ENCODE measurements at regions not wholly inside any gene's neighbourhood (a gene's known extent, or its start where the extent isn't known, plus 50 kb on each side); places are given as distances from the start of the nearest gene placed in this dataset.

DNA sequence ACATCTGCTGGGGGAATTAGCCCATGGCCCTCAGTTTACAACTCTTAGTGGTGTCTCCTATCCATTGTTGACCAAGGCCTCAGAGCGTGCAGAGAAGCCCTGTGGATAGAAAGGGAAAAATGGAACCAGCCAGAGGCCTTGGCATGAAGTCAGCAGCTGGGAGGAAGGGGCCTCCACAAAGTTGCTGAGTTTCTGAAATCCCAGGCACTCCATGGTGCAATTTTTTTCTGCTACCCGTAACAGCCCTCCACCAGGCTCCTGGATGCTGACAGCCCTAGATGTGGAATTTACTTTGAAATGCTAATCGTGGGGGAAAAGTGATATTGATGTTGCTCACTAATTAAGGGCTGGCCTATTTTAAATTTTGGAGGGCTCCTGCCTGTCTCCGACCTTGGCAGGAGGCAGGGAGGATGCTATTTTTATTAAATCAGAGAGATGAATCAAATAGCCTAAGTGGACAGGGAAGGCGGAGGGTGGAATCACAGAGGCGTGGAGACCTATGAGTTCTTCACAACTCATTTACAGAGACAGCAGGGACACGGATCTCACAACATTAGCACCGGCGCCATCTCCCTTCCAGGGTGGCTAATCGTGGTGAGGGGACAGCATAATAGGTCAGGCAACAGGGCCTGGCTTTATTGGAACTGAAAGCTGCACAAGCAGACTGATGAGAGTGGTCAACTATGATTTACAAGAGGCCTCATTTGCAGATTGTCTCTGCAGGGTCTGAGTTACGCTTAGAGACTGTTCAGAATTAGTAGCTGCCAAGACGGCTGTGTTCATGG is 99.8 kb upstream of the WSCD2 start:
- in situ Hi-C loops (cut with MboI; ENCODE audit: low pct_unique_long_range_greater_than_20kb, low sequenced_read_pairs, unreplicated experiment), result no loop called here
- TF ChIP-seq, protein P1, sequence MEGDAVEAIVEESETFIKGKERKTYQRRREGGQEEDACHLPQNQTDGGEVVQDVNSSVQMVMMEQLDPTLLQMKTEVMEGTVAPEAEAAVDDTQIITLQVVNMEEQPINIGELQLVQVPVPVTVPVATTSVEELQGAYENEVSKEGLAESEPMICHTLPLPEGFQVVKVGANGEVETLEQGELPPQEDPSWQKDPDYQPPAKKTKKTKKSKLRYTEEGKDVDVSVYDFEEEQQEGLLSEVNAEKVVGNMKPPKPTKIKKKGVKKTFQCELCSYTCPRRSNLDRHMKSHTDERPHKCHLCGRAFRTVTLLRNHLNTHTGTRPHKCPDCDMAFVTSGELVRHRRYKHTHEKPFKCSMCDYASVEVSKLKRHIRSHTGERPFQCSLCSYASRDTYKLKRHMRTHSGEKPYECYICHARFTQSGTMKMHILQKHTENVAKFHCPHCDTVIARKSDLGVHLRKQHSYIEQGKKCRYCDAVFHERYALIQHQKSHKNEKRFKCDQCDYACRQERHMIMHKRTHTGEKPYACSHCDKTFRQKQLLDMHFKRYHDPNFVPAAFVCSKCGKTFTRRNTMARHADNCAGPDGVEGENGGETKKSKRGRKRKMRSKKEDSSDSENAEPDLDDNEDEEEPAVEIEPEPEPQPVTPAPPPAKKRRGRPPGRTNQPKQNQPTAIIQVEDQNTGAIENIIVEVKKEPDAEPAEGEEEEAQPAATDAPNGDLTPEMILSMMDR (IDR thresholded peaks at IDR 0.05; ENCODE audit: extremely low read depth, insufficient read depth, missing control alignments), result no peak
- DNase-seq (ENCODE audit: low spot score), result no peak

DNA sequence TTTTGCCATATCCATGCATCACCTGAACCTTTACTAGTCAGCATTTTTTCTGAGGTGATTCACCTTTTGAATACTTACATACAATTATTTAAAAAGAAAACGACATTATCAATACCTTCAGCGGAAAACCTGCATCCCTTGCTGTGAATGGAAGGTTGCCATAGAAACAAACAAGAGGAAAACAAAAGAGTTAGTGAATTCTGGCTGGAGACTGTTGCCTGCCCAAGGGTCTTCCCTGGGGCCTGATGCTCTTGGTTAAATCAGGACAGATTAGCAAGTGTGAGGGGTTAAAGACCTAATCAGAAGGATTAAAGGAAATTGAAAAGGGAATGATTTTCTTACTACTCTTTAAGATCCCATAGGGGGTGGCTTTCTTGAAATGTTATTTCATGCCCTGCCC is 96.0 kb upstream of the WSCD2 start:
- TF ChIP-seq, protein P1 (IDR thresholded peaks at IDR 0.05; ENCODE audit: extremely low read depth, insufficient read depth, missing control alignments), result no peak
- in situ Hi-C loops (cut with MboI; ENCODE audit: low pct_unique_long_range_greater_than_20kb, low sequenced_read_pairs, unreplicated experiment), result no loop called here
- no peak for DNase-seq (ENCODE audit: low spot score)

GRCh38 chr12:108035372-108035771 is 93.7 kb upstream of the WSCD2 start:
- DNase-seq (ENCODE audit: low spot score), result no peak
- in situ Hi-C loops (cut with MboI; ENCODE audit: low pct_unique_long_range_greater_than_20kb, low sequenced_read_pairs, unreplicated experiment), result no loop called here
- TF ChIP-seq, protein P1 (IDR thresholded peaks at IDR 0.05; ENCODE audit: extremely low read depth, insufficient read depth, missing control alignments), result no peak

DNA sequence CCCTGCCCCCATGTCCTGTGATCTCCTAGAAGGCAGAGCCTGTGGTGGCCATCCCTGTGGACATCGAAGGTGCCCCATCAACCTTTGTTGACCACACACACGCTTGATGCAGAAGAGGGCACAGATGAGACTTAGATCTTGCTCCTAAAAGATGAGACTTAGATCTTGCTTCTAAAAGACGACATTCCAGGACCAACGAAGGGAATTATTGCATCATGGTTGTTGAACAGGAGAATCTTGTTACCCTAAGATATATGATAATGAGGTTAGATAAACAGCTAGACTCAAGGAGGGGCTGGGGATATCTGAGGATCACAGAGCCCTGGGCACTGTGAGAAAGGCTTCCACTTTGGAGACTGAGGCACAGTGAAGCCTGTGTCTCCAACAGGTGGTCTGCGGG is 91.1 kb upstream of the WSCD2 start:
- DNase-seq (ENCODE audit: low spot score), result no peak
- in situ Hi-C loops (cut with MboI; ENCODE audit: low pct_unique_long_range_greater_than_20kb, low sequenced_read_pairs, unreplicated experiment), result no loop called here
- TF ChIP-seq, protein P1 (IDR thresholded peaks at IDR 0.05; ENCODE audit: extremely low read depth, insufficient read depth, missing control alignments), result no peak

DNA sequence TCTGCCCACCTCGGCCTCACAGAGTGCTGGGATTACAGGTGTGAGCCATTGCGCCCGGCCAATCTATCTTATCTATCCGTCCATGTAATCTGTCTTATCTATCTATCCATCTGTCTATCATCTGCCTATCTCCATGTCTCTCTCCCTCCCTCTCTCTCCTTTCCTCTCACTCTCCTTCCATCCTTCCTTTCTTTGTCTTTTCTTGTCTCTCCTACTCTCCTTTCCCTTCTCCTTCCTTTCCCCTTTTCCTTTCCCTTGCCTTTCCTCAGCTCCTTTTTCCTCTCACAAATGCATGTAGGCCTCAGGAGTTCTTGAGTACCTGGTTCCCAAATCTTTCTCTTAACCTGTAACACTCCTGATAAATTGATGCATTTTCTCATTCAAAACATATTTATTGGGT is 89.3 kb upstream of the WSCD2 start:
- TF ChIP-seq, protein P1 (IDR thresholded peaks at IDR 0.05; ENCODE audit: extremely low read depth, insufficient read depth, missing control alignments), result no peak
- no peak for DNase-seq (ENCODE audit: low spot score)
- in situ Hi-C loops (cut with MboI; ENCODE audit: low pct_unique_long_range_greater_than_20kb, low sequenced_read_pairs, unreplicated experiment), result no loop called here

DNA sequence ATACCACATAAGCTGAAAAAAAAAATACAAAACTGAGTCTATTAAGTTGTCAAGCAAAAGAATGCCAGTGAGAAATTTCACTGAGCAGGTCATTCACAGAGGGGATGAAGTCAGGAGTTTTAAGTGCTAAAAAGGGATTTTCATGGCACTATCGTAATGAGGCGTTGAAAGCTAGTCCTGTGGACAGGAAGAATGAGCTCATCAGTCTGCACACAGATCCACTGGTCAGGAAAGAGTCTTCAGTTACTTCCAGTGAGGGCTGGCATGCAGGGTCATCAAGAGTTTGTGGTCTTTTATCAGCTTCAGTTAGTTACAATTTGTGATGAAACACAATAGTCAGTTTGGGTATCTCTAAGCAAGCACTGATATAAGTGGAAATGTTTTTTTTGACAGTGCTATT is 88.1 kb upstream of the WSCD2 start:
- no peak for DNase-seq (ENCODE audit: low spot score)
- in situ Hi-C loops (cut with MboI; ENCODE audit: low pct_unique_long_range_greater_than_20kb, low sequenced_read_pairs, unreplicated experiment), result no loop called here
- TF ChIP-seq, protein P1 (IDR thresholded peaks at IDR 0.05; ENCODE audit: extremely low read depth, insufficient read depth, missing control alignments), result no peak
